ENCODE measurements at regions not wholly inside any gene's neighbourhood (a gene's known extent, or its start where the extent isn't known, plus 50 kb on each side); places are given as distances from the start of the nearest gene placed in this dataset.
"Not testable (repeated sequence)": the region's sequence is repeated elsewhere in the genome, so short reads cannot be mapped to it uniquely, and the experiment has no call there.

GRCh38 chr10:83986800-83987199, 152.5 kb upstream of the GHITM start:
- no peak for DNase-seq (ENCODE audit: low spot score)

- DNase-seq (ENCODE audit: low spot score), result no peak
These were observed 152.1 kb upstream of the GHITM start for GRCh38 chr10:83987216-83987615.

DNA sequence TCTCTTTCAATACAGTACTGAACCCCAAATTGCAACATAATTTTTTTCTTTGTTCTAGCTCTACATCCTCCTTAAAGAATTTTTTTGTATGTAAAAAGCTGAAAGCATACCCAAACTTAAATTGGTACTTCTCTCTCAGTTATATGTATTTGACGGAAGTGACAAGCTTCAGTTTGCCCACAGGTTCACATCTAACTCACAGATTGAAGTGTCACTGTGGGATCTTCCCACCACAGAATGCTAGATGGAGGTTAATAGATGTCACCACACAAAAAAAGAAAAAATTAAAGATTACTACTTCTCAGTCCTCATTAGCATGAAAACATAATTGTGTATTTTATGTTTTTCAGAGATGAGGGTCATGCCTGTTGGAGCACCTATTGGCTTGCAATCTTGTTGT, 150.9 kb upstream of the GHITM start:
- DNase-seq (ENCODE audit: low spot score), result no peak

DNA sequence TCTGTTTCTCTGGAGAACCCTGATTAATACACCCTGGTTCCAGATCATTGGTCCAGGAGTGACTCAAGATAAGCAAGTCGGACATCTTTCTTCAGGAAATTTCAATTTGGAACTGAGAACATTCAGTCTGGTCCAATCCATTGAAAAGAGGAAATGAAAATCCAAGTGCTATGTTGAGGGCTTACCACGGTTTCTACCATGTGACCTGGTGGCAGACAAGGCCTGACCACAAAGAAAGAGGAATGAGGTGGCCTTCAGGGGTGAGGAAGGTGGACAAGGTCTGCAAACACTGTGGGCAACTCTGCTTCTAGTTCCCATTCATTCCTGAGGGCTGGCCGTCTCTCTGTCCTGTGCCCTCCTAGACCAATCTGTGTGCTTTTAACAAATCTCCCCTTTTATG, 149.2 kb upstream of the GHITM start:
- no peak for DNase-seq (ENCODE audit: low spot score)

DNA sequence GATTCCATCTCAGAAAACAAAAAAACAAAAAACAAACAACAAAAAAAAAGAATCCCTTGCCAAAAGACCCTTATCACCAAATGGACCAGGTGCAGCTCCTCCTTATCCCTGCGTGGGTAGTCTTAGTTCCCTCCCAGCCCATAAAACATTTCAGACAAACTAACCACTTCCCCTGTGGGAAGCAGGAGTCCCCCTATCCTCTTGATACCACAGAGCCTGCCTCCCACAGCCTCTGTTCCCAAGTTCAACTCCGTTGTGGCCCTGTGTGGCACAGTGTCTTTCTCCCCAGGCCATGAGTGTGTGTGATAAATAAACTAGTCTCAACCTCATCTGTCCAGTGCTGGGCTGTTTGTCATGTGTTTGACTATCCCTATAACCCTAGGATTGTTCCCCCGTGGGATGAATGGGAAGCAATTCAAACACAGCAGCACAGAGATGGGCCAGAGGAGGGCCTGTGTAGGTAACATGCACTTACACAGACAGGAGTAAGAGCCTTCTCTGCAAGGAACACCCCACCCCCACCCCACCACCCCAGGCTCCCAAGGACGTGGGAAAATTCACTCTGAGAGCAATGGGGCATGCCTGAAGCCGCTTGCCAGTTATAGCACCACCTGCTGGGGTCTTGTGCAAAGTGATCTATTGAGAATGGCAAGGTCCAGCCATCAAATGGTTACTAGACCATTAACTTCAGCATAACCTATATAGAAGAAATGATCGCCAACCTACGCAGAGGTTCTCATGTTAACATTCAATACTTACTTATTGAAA, 147.1 kb upstream of the GHITM start:
- DNase-seq (ENCODE audit: low spot score), result no peak

GRCh38 chr10:83994325-83994724, 145.0 kb upstream of the GHITM start:
- DNase-seq (ENCODE audit: low spot score), result no peak

DNA sequence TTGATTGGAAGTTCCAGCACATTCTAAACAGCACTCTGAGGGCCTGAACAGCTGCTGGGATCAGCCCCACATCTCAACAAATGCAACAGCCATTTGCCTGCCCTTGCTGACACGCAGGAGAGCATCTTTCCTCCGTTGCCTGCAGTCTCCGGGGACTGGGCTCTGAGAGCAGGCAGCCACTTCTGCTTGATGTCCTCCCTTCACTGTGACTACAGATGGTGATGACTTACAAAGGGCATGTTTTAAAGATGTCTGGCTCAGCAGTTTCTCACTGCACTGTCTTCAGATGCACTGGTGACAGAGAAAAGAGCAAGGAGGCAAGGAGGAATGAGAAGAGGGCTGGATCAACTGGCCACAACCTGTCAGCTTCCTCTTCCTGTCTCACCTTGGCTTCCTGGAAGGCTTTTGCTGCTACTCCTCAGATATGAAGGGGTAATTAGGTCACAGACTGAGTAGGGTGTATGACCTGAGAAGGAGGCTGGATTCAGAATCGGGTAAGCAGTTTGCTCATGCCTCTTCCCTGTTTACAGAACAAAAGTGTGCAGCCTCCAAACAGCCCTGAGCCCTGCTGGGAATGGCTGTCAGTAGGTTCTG, 143.5 kb upstream of the GHITM start:
- DNase-seq (ENCODE audit: low spot score), result no peak

- no peak for DNase-seq (ENCODE audit: low spot score)
These were observed 135.1 kb upstream of the GHITM start for GRCh38 chr10:84004221-84004620.

- no peak for DNase-seq (ENCODE audit: low spot score)
These were observed 133.9 kb upstream of the GHITM start for GRCh38 chr10:84005403-84005802.

DNA sequence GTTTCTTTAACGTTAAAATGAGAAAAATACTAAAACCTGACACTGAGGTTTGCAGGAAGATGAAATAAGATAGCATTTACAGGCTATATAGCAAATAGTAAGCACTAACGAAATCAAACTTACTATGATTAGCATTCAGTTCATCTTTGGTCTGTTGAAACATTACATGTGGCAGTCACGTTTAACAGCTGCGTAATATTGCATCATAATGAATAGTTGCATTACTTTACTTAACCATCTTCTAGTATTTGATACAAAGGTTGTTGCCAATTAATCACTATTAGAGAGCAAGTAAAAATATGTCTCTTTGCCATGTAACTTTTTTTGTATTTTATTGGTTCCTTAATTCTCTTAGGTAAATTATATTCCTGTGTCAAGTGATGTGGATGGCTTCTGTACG, 131.8 kb upstream of the GHITM start:
- no peak for DNase-seq (ENCODE audit: low spot score)

- DNase-seq (ENCODE audit: low spot score), result peak; percentile 18
These were observed 130.4 kb upstream of the GHITM start for GRCh38 chr10:84008878-84009277.

DNA sequence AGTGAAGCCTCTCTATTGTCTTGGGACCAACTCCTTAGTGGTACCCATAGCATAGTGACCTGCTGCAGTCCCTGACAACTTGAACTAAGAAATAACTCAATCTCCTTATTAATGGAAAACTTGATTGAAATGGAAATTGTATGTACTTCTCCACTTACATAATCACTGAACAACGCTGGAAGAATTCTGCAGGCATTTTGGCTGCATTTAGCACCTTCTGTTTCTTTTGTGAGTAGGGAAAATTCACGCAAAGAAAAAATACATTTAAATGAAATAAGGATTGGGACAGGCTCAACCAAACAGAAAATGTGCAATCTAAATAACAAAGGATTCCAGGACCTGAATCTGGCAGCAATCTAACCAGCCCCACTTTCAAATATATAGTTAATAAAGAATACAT, 126.9 kb upstream of the GHITM start:
- no peak for DNase-seq (ENCODE audit: low spot score)

GRCh38 chr10:84012831-84013458, 126.4 kb upstream of the GHITM start:
- DNase-seq (ENCODE audit: low spot score), result no peak

DNA sequence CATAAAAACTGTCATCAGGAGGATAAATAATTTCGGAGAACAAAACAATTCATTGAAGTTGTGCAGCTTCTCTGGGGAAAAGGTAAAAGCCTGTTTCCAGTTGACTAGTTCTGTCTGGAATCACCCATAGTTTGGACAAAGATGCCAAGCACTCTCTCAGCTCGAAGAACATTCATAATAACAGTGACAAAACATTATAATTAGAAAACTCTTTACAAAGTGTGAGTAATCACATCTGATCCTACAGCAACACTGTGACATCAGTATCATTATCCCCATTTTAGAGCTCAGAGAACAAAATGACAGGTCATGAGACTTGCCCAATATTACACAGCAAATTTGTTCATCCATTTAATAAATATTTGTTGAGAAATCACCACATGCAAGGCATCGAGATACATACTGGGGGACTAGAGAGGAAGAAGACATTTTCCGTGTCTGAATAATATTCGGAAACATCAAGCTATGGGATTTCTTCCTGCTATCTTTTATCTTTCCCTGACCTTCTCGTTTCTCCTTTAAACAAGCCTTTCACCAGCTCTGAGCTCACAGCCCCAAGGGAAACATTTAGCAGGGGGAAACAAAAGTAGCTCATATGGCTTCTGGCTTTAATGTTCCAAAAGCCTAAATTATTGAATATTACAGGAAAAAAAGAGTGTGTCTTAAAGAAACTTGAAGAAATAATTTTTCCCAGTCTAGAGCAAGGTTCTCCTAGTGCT, 123.3 kb upstream of the GHITM start:
- DNase-seq (ENCODE audit: low spot score), result no peak

DNA sequence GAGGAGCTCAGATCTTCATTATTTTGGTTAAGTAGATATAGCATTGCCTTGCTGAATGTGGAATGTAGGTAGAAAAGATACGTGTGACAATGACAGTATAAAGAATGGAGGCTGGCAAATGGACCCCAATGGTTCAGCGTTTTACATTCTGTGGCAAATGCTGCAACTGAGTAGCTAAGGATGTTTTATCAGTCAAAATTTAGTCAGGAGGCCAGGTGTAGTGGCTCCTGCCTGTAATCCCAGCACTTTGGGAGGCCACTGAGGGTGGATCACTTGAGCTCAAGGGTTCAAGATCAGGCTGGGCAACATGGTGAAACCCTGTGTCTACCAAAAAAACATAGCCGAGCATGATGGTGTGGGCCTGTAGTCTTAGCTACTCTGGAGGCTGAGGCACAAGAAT, 120.5 kb upstream of the GHITM start:
- no peak for DNase-seq (ENCODE audit: low spot score)

DNA sequence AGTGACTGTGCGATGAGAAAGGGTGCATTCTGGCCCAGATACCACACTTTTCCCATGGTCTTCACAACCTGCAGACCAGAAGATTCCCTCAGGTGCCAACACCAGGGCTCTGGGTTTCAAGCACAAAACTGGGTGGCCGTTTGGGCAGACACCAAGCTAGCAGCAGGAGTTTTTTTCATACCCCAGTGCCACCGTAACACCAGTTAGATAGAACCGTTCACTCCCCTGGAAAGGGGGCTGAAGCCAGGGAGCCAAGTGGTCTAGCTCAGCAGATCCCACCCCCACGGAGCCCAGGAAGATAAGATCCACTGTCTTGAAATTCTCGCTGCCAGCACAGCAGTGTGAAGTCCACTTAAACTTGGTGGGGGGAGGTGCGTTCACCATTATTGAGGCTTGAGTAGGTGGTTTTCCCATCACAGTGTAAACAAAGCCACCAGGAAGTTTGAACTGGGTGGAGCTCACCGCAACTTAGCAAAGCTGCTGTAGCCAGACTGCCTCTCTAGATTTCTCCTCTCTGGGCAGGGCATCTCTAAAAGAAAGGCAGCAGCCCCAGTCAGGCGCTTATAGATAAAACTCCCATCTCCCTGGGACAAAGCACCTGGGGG, 119.4 kb upstream of the GHITM start:
- DNase-seq (ENCODE audit: low spot score), result not testable (repeated sequence)

- DNase-seq (ENCODE audit: low spot score), result peak; percentile 15
These were observed 112.5 kb upstream of the GHITM start for GRCh38 chr10:84026821-84027257.

GRCh38 chr10:84029840-84030239, 109.5 kb upstream of the GHITM start:
- DNase-seq (ENCODE audit: low spot score), result no peak

DNA sequence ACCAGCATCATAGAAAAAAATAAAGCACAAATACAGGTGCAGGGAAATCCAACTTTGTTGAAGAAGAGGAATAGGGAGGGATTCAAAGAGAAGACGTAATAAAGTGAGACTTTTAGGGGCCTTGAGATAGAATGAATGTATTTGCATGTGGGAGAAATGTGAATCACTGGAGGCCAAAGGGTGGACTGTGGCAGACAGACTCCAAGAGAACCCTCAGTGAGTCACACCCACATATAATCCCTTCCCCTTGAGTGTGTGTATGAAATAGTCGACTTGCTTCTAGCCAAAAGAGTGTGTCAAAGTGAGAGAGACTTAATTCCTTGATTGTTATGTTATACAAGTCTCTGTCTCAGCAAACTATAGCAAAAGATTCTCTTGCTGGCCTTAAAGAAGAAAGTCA, 101.3 kb upstream of the GHITM start:
- no peak for DNase-seq (ENCODE audit: low spot score)

- no peak for DNase-seq (ENCODE audit: low spot score)
These were observed 99.4 kb upstream of the GHITM start for GRCh38 chr10:84039957-84040356.

DNA sequence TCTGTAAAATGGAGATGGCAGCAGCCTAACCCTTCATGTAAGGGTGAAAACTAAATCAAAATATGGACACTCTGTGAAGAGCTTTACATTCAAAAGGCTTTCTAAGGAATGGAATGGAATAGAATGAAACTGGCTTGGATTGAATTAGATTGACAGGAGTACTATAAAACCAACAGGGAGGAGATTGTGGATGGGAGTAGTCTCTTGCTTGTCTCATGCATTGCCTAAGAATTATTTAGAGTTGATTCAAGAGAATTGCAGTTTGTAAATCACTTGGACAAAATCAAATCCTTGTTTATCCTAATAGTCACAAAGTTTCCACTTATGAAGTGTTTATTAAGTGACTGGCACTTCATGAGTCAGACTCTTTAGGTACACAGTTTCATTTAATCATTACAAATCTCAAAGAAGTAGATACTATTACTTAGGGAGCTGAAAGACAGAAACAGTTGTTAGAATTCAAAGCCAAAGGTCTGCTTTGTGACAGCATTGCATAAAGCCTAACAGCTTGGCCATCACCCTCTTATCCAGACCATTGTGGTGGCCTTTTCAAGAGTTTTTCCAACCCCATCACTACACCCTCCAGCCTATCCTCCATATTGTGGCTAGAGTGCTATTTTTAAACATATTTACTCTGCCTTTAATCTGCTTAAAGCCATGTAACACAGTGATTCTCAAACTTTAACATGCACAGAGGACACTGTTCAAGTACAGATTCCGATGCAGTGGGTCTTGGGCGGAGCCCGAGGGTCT, 91.9 kb upstream of the GHITM start:
- no peak for DNase-seq (ENCODE audit: low spot score)

DNA sequence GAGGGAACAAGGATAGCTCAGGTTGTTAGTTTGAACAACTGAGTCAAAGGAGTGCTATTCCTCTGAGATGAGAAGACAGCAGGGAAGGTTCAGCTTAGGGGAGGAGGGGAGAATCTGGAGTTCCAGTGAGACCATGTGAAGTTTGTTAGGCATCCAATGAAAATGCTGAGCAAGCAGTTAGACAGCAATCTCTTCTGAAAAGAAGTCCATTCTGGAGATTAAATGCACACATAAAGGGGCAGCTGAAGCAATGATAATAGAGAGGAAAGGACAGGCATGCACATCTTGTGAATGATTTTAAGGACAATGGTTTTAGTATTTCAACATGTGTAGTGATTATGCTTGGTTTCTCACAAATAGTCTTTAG, 89.7 kb upstream of the GHITM start:
- DNase-seq (ENCODE audit: low spot score), result no peak
